Liver (tissue), 8 donors: ENCODE measurements at regions not wholly inside any gene's neighbourhood (a gene's known extent, or its start where the extent isn't known, plus 50 kb on each side); places are given as distances from the start of the nearest gene placed in this dataset.

Source experiments
- DNase-seq: peaks from one replicate; pipeline ENCODE4 v3.0.0-alpha.2; 2017; ENCODE audit warnings: low spot score
- H3K27ac ChIP-seq, 2 donors: one replicate each; pipeline ENCODE4 v1.7.0; 2013; ENCODE audit warnings: inconsistent platforms in 2 of 2, low read length in 2 of 2, control low read depth in 1 of 2, low read depth in 1 of 2, mild to moderate bottlenecking in 1 of 2
- H3K27me3 ChIP-seq, 4 donors: one replicate each; pipeline versions ENCODE4 v1.6.1 to v1.7.0; 2013; ENCODE audit warnings: low read length in 3 of 4, inconsistent platforms in 1 of 4, mild to moderate bottlenecking in 1 of 4, moderate library complexity in 1 of 4; ENCODE audit not compliant: control insufficient read depth in 4 of 4, insufficient read depth in 4 of 4
- H3K36me3 ChIP-seq, 4 donors: one replicate each; pipeline versions ENCODE4 v1.6.1 to v1.7.0; 2013; ENCODE audit warnings: low read length in 3 of 4, mild to moderate bottlenecking in 3 of 4, low read depth in 1 of 4, moderate library complexity in 1 of 4; ENCODE audit not compliant: control insufficient read depth in 4 of 4, insufficient read depth in 3 of 4
- H3K4me1 ChIP-seq, 4 donors: one replicate each; pipeline versions ENCODE4 v1.6.1 to v1.7.0; 2013; ENCODE audit warnings: low read length in 3 of 4, mild to moderate bottlenecking in 3 of 4, moderate library complexity in 1 of 4; ENCODE audit not compliant: control insufficient read depth in 4 of 4, insufficient read depth in 4 of 4
- H3K4me3 ChIP-seq, 3 donors: one replicate each; pipeline versions ENCODE4 v1.6.1 to v1.7.0; 2013; ENCODE audit warnings: low read length in 3 of 3, control low read depth in 1 of 3, low read depth in 1 of 3, mild to moderate bottlenecking in 1 of 3
- H3K9ac ChIP-seq, 2 donors: one replicate each; pipeline ENCODE4 v1.7.0; 2013; ENCODE audit warnings: low read length in 2 of 2, mild to moderate bottlenecking in 2 of 2, moderate library complexity in 2 of 2, control low read depth in 1 of 2, low read depth in 1 of 2
- H3K9me3 ChIP-seq, 4 donors: one replicate each; pipeline versions ENCODE4 v1.6.1 to v1.7.0; 2013; ENCODE audit warnings: low read length in 3 of 4; ENCODE audit not compliant: control insufficient read depth in 4 of 4
- ATF3 ChIP-seq: IDR thresholded peaks from 2 replicates; pipeline ENCODE4 v1.6.1; 2016; ENCODE audit warnings: antibody characterized with exemption
- CTCF ChIP-seq: fragments of 150-350 bp; IDR thresholded peaks from 2 replicates; pipeline ENCODE4 v1.5.1; 2017; ENCODE audit warnings: improper control_type of control experiment, low read depth, low read length; ENCODE audit not compliant: missing input control
- FOXA1 ChIP-seq: IDR thresholded peaks from 2 replicates; pipeline ENCODE4 v1.6.1; 2016; ENCODE audit warnings: antibody characterized with exemption
- FOXA2 ChIP-seq: IDR thresholded peaks from 2 replicates; pipeline ENCODE4 v1.6.1; 2016; ENCODE audit warnings: antibody characterized with exemption
- GABPA ChIP-seq, 2 donors: IDR thresholded peaks in 1 of 2; conservative IDR thresholded peaks in 1 of 2; 2 replicates each; pipeline ENCODE4 v1.6.1; 2016; ENCODE audit warnings: antibody characterized with exemption in 2 of 2, mild to moderate bottlenecking in 1 of 2, moderate library complexity in 1 of 2
- HNF4A ChIP-seq, 2 donors: conservative IDR thresholded peaks; 2 replicates each; pipeline ENCODE4 v1.6.1; 2016; ENCODE audit warnings: antibody characterized with exemption in 2 of 2, mild to moderate bottlenecking in 2 of 2
- NR2F2 ChIP-seq: IDR thresholded peaks from 2 replicates; pipeline ENCODE4 v1.6.1; 2016; ENCODE audit warnings: antibody characterized with exemption
- SP1 ChIP-seq: IDR thresholded peaks from 2 replicates; pipeline ENCODE4 v1.6.1; 2018; ENCODE audit warnings: antibody characterized with exemption, mild to moderate bottlenecking
- TAF1 ChIP-seq: conservative IDR thresholded peaks from 2 replicates; pipeline ENCODE4 v1.6.1; 2016; ENCODE audit warnings: antibody characterized with exemption, mild to moderate bottlenecking
- YY1 ChIP-seq: IDR thresholded peaks from 2 replicates; pipeline ENCODE4 v1.6.1; 2016; ENCODE audit warnings: antibody characterized with exemption, mild to moderate bottlenecking
- ZBTB33 ChIP-seq: IDR thresholded peaks from 2 replicates; pipeline ENCODE4 v1.6.1; 2016; ENCODE audit warnings: antibody characterized with exemption
- WGBS: extraction: QIAGEN DNeasy Blood & Tissue Kit; methylation state at CpG from one replicate; pipeline ENCODE4 v1.1.7; 2013; 5-methylcytosine and 5-hydroxymethylcytosine counted together
- donor health status: healthy.
- donor health status: healthy.
- donor health status: healthy.
- donor health status: healthy.
- donor health status: healthy.

- Histone ChIP-seq H3K4me1 (peaks cover 0 to 21% (median 6%) of the 10 kb centered on the region in 4 donors), H3K36me3 (no peaks in the 10 kb centered on the region), H3K9ac (no peak overlapping the region), H3K9me3 (no peaks in the 10 kb centered on the region), H3K27ac (no peak overlapping the region), H3K4me3 (no peak overlapping the region), H3K27me3 (no peaks in the 10 kb centered on the region)
- 89% methylated on average over 5 of the region's 5 CpGs for WGBS
- no peak for DNase-seq
- TF ChIP-seq CTCF = no peak
- TF ChIP-seq SP1 = no peak
- TF ChIP-seq NR2F2 = no peak
- TF ChIP-seq FOXA1 = no peak
- no peak for TF ChIP-seq ZBTB33
Measured at GRCh38 chr1:59045636-59046035, 251.3 kb upstream of the FGGY start.

- no peak overlapping the region for H3K9ac ChIP-seq
- H3K27me3 ChIP-seq = no peaks in the 10 kb centered on the region
- WGBS = 92% methylated on average over 2 of the region's 2 CpGs
- no peaks in the 10 kb centered on the region for H3K9me3 ChIP-seq
- DNase-seq = no peak
- no peak overlapping the region for H3K27ac ChIP-seq
- H3K36me3 ChIP-seq = no peaks in the 10 kb centered on the region
- peaks cover 0 to 21% (median 6%) of the 10 kb centered on the region in 4 donors for H3K4me1 ChIP-seq
- no peak overlapping the region for H3K4me3 ChIP-seq
- no peak for TF ChIP-seq TAF1
- no peak for TF ChIP-seq GABPA (IDR thresholded peaks at IDR 0.05 in 1 of 2, conservative IDR thresholded peaks at IDR 0.05 in 1 of 2)
- TF ChIP-seq ATF3 = no peak
Measured at GRCh38 chr1:59046134-59046533, 250.8 kb upstream of the FGGY start.

GRCh38 chr1:59046730-59047157 lies 250.2 kb upstream of the FGGY start:
- 54% methylated on average over 2 of the region's 2 CpGs for WGBS
- Histone ChIP-seq H3K9ac (no peak overlapping the region), H3K27me3 (no peaks in the 10 kb centered on the region), H3K4me3 (no peak overlapping the region), H3K4me1 (peaks cover 0 to 21% (median 6%) of the 10 kb centered on the region in 4 donors), H3K27ac (no peak overlapping the region), H3K36me3 (no peaks in the 10 kb centered on the region), H3K9me3 (no peaks in the 10 kb centered on the region)
- no peak for DNase-seq
- TF ChIP-seq YY1 (no peak), FOXA2 (no peak), HNF4A (conservative IDR thresholded peaks at IDR 0.05) (no peak)
